GM06990 (cell line): ENCODE measurements at regions not wholly inside any gene's neighbourhood (a gene's known extent, or its start where the extent isn't known, plus 50 kb on each side); places are given as distances from the start of the nearest gene placed in this dataset.
"Not testable (repeated sequence)": the region's sequence is repeated elsewhere in the genome, so short reads cannot be mapped to it uniquely, and the experiment has no call there.

Experiments used
- DNase-seq: peaks from one replicate; pipeline ENCODE4 v3.0.0-alpha.2; 2011; ENCODE audit not compliant: insufficient read length; ENCODE audit errors: extremely low read depth
- H3K27me3 ChIP-seq: replicated peaks from 2 replicates; pipeline ENCODE4 v1.6.0; 2011; ENCODE audit warnings: low read length; ENCODE audit not compliant: control insufficient read depth, insufficient read depth
- H3K36me3 ChIP-seq: 2 replicates; pipeline ENCODE4 v1.5.1; 2011; ENCODE audit warnings: low read length; ENCODE audit not compliant: control insufficient read depth, insufficient read depth
- H3K4me3 ChIP-seq: replicated peaks from 2 replicates; pipeline ENCODE4 v1.5.1; 2011; ENCODE audit warnings: low read depth, mild to moderate bottlenecking, control low read depth, low read length

GRCh38 chr2:111278133-111278532 lies 157.4 kb downstream of the BCL2L11 start:
- not testable (repeated sequence) for H3K36me3 ChIP-seq, DNase-seq, H3K4me3 ChIP-seq, H3K27me3 ChIP-seq

GRCh38 chr2:111280709-111281286 lies 160.1 kb downstream of the BCL2L11 start:
- H3K27me3 ChIP-seq, DNase-seq, H3K36me3 ChIP-seq, H3K4me3 ChIP-seq: not testable (repeated sequence)

- DNase-seq, H3K27me3 ChIP-seq, H3K4me3 ChIP-seq, H3K36me3 ChIP-seq: not testable (repeated sequence)
Measured at GRCh38 chr2:111282162-111282561, 161.4 kb downstream of the BCL2L11 start.

DNA sequence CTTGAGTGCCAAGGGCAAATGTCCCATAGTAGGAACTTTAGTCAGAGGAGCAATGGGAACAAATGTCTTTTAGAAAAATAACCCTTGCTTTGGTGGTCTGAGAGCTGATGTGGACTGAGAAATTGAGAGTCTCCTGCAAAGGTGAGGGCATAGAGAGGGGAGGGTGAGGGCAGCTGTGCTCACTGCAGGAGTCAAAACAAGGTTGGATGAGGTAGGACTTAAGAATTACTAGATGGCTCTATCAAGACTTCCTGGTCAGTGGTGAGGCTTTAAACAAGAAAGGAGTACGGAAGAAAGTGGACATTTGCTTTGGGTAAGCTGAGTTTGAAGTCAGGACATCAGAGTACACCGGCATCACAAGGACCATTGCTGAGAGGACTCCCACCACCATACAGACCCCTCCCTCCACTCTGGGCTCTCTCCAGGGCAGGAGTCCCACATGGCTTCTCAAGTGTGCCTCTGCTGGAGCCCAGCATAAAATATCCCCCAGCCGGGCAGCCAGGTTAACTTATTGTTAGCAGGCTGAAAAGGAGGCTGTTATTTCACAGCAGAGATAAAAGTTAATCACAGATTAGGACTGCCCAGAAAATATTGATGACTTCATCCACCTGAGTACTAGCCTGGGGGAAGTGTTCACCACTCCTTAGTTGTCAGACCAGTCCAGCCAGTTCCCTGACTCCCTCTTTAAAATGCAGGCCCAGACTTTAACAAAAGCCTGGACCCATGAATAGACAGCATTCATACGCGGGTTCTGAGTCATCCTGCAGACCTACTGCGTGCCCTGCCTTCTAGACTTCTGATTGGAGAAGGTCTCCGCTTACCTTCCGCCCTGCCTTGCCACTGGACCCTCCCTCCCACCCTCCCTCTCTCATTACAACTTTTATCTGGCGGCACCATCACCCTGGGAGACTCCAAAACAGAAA lies 167.2 kb downstream of the BCL2L11 start:
- not testable (repeated sequence) for H3K4me3 ChIP-seq, H3K27me3 ChIP-seq, DNase-seq, H3K36me3 ChIP-seq

- DNase-seq, H3K4me3 ChIP-seq, H3K36me3 ChIP-seq, H3K27me3 ChIP-seq: not testable (repeated sequence)
Measured at GRCh38 chr2:111290370-111290769, 169.7 kb downstream of the BCL2L11 start.

DNA sequence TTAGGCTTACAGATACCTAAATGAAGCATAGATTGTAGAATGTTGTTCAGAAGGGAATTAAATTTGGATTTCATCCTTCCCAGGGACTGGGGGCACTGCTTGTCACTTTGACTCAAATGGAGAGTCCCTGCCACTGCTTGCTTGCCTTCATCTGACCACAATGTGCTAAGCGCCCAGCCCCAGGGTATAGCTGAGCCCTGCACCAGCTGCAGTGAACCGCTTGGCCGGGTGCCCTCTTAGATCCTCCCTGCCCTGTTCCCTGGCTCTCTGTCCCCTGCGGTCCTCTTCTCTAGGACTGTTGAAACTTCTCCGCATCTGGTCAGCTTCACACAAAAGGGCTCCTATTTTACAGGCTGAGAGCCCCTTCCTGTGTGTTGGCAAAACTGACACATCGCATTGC lies 170.9 kb downstream of the BCL2L11 start:
- not testable (repeated sequence) for H3K36me3 ChIP-seq

DNA sequence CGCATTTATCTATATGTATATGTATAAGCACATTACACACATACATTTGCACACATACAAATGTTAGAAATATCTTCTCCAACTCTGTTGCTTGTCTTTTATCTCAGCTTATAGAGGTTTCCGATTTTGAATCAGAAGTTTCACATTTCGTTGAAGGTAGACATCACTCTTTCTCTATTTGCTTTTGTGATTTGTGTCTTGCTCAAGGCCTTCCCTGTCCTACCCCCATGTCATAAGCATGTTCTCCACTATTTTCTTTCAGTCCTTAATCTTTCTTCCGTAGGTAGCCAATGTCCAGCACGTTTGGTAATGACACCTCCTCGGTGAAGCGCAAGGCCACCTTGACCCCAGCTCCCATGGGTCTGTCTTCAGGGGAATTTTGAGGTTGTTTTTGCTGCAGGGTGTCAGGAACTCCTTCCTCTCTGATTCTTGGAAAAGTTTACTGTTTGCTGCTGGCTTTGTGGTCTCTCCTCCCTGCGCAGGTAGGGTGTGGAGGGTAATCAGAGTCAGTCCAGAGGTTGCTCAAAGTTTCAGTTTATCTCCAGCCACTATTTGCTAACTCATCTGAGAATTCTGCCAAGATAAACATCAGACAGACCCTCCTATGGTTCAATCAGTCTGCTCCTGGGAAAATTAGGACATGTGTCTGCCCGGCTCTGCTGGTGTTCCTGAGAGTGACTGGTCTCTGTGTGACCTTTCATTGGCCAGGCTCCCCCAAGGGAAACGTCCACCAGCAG lies 171.7 kb downstream of the BCL2L11 start:
- not testable (repeated sequence) for H3K27me3 ChIP-seq, H3K4me3 ChIP-seq, H3K36me3 ChIP-seq, DNase-seq

More for the DNA sequence above, 170.9 kb downstream of the BCL2L11 start:
- H3K4me3 ChIP-seq, H3K27me3 ChIP-seq, DNase-seq: not testable (repeated sequence)

DNA sequence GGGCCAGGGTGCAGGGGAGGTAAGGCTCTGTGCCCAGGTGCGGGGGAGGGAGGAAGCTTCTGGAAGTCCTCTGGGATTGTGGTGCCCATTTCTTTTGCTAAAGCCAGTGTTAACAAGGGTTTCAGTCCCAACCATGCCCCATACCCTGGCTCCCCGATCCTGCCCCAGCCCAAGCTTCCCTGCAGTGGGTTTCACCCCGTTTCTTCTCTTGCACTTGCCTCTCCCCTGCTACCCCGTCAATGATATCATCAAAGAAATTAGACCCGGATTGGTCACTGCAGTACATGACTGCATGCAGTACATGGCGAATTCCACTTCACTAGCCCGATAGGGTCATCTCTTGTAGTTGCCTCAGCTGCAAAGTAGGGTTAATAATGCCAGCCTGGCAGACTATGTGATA lies 174.0 kb downstream of the BCL2L11 start:
- not testable (repeated sequence) for H3K36me3 ChIP-seq, DNase-seq, H3K4me3 ChIP-seq, H3K27me3 ChIP-seq

- not testable (repeated sequence) for DNase-seq, H3K36me3 ChIP-seq, H3K4me3 ChIP-seq, H3K27me3 ChIP-seq
Measured at GRCh38 chr2:111296122-111296804, 175.5 kb downstream of the BCL2L11 start.

- DNase-seq, H3K4me3 ChIP-seq, H3K27me3 ChIP-seq: not testable (repeated sequence)
Measured at GRCh38 chr2:111297128-111297527, 176.4 kb downstream of the BCL2L11 start.

DNA sequence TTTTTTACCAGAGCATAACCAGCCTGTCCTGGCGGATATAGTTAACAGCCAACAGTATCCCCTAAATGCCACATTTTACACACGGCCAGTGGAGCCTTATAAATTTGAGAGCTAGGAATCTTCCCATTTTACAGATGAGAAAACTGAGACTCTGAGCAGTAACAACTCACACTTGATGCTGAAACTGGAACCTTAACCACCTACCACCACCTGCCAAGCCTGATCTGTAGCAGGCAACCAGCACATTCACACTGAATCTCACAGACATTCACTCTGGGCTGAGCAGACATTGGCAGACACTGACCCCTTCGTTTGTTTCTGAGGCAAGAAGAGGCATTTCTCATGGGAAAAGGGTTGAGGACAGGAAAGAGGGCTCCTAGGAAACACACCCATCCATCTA lies 178.2 kb downstream of the BCL2L11 start:
- H3K4me3 ChIP-seq, H3K36me3 ChIP-seq: not testable (repeated sequence)

More at GRCh38 chr2:111297128-111297527, 176.4 kb downstream of the BCL2L11 start:
- not testable (repeated sequence) for H3K36me3 ChIP-seq

DNA sequence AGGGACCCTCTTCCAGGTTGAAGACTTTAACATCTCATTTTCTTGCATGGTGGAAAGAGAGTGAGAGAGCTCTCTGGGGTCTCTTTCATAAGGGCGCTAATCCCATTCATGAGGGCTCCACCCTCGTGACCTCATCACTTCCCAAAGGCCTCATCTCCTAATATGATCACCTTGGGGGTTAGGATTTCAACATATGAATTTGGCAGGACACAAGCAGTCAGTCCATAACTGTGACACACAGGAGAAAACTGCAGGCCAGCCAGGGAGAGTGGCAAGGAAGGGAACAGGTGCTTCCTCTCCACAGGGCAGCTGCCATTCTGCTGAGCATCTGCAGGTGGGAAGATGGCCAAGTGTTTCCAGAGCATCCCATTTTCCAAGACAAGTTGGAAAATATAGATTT lies 178.9 kb downstream of the BCL2L11 start:
- H3K4me3 ChIP-seq, H3K27me3 ChIP-seq, H3K36me3 ChIP-seq, DNase-seq: not testable (repeated sequence)

More for the DNA sequence above, 178.2 kb downstream of the BCL2L11 start:
- H3K27me3 ChIP-seq, DNase-seq: not testable (repeated sequence)

GRCh38 chr2:111301677-111302076 lies 181.0 kb downstream of the BCL2L11 start:
- not testable (repeated sequence) for H3K27me3 ChIP-seq, H3K4me3 ChIP-seq, H3K36me3 ChIP-seq, DNase-seq
